GM19395 (cell line): ENCODE measurements at regions not wholly inside any gene's neighbourhood (a gene's known extent, or its start where the extent isn't known, plus 50 kb on each side); places are given as distances from the start of the nearest gene placed in this dataset.

ENCODE experiments used
- ATAC-seq: cut with Tn5 transposase; IDR thresholded peaks from one replicate; pipeline ENCODE4 v1.9.1; 2021; ENCODE audit warnings: mild to moderate bottlenecking, moderate library complexity; ENCODE audit not compliant: unreplicated experiment

- ATAC-seq: no peak
Measured at GRCh38 chr17:33809748-33810147, 445.3 kb upstream of the CCL2 start.

- no peak for ATAC-seq
Measured at GRCh38 chr17:33811004-33811760, 443.9 kb upstream of the CCL2 start.

DNA sequence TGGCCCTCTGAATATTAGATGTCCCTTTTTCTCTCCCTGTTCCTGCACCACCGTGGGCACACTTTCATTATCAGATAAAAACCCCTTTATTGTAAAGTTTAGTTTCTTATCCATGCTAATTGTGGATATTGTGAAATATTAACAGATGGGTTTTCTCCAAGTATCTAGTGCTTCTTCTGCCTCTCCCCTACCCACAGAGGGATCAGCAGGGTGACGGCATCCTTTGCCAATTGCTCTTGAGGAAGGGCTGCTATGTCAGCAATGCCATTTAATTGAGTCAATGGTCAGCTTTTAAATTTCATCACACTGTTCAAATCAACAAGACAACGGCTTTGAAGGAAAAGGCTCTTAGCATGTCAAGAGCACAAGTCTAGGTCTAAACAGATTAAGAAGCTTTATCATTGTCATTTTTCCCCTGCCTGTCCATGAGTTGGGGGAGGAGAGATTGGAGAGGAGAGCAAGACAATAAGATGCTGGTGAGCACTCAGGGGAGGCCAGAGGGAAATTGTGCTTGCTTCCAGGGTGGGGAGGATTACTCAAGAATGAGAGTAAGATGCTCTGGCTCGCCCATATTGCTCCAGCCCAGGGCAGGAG is 443.0 kb upstream of the CCL2 start:
- no peak for ATAC-seq

DNA sequence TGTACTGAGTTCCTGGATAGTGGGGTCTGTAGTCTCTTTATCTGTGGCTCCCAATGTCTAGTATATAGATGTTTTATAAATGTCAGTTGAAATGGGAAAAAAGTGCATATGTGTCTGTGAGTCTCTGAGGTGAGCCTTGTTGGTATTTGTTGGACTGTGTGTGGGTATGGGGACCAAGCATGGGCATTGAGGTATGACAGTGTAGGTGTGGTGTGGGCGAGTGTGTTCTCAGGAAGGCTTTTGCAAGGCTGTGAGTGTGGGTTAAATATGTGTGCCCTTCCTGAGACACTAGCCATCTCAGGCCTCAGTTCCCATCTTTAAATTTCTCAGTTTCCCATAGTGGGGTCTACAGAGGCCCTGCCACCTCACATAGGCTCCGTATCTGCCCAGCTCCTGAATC is 440.2 kb upstream of the CCL2 start:
- no peak for ATAC-seq

DNA sequence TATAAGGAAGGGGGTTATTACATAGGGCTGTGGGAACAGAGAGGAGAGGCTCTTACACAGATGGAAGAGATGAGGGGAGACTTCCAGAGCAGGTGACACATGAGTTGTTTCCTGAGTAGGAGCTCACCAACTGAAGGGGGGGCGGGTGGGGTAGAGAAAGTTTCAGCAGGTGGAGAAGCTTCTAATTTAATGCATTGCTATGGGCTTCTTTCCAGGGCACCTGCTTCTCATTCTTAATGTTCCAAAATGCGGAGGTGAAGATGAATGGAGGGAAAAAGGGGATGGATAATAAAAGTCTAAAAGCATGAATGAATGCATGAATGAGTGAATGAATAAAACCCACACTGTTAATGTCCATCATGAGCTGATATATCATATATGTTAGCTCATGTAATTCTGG is 439.0 kb upstream of the CCL2 start:
- no peak for ATAC-seq

- ATAC-seq: no peak
Measured at GRCh38 chr17:33816842-33817617, 438.1 kb upstream of the CCL2 start.

- no peak for ATAC-seq
Measured at GRCh38 chr17:33819539-33819938, 435.5 kb upstream of the CCL2 start.

DNA sequence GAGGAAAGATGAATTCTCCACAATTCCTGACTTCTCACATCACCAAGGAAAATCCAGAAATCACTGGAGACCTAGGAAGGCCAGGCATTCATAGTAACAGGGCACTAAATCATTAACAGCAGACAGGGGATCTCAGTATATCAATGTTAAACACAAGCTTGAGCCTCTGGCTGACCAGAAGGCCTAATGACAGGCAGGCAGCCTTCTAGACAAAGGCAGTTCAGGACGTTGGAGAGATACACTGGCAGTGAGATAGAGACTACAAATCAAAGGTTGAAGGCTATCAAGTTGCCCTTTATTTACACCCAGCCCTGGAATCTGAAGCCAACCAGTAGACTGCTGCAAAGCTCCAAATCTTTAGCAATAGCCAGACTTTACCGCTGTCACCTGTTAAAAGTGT is 422.8 kb upstream of the CCL2 start:
- no peak for ATAC-seq

DNA sequence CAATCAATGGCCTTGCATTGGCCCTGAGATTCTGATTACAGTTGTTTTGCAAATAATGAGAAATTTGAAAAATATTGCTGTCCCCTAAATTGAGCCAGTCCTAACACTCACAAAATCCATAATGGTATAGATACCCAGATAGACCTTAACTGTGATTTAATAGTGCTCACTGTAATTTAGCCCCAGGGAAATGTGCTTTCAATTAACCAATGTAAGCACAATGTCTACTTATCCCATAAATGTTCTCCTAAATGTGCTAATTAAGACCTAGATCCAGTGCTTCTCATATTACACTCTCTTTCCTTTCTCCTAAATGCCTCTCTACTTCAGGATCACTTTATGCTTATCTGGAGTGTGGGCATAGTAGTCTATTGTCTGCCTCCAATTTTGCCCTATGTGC is 417.8 kb upstream of the CCL2 start:
- ATAC-seq: no peak

GRCh38 chr17:33838281-33838680 is 416.8 kb upstream of the CCL2 start:
- no peak for ATAC-seq

- ATAC-seq: no peak
Measured at GRCh38 chr17:33847900-33848299, 407.2 kb upstream of the CCL2 start.

DNA sequence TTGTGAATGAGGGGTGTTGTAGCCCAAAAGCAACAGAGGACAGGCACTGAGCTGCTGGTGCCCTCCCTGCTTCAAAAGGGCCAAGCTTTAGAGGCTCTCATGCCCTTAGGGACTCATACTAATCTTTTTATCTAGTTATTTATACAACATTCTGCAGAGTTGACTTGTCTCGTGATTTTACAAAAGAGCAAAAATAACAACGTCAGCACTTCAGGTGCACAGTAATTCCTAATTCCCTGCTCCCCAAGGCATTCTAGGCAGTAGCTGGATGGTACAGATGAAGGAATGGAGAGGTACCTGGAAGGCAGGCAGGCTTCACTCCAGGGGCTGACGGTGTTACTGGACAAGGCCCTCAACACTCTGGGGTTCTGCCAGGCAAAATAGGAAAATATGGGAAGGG is 406.7 kb upstream of the CCL2 start:
- no peak for ATAC-seq

DNA sequence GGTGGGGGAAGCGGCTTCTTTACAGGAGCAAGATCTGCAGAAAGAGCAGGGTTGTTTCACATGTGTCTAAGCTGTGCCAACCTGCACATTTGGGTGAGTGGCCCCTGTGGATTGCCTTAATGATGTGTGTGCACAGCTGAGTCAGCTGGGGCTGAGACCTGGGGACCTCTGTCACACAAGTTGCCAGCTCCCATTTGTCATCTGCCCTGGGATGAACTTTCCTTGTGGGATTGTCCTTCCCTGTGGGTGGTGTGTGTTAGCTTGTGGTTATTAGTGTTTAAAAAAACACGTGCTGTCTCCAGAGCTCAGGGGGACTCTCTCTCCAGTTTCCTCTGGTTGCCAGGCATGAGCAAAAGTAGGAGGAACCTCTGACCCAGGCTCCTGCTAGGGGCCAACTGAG is 400.5 kb upstream of the CCL2 start:
- no peak for ATAC-seq

DNA sequence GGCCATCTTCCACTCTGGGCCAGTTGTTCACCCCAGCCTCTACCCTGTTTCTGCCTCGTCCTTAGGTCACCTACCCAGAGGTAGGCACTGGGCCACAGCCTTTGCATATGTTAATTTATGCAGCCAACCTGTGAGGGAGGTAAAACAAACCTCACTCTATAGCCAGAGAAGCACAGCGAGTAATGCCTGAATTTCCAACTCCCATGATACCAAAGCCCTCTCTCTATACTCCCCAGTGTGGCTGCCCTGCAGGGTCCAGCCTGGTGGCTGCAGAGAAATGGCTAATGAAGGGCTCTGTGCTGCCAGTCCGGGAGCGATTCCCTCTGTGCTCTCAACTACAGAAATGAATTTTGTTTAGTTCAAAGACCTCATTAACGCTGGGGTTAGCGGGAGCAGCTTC is 397.0 kb upstream of the CCL2 start:
- no peak for ATAC-seq

DNA sequence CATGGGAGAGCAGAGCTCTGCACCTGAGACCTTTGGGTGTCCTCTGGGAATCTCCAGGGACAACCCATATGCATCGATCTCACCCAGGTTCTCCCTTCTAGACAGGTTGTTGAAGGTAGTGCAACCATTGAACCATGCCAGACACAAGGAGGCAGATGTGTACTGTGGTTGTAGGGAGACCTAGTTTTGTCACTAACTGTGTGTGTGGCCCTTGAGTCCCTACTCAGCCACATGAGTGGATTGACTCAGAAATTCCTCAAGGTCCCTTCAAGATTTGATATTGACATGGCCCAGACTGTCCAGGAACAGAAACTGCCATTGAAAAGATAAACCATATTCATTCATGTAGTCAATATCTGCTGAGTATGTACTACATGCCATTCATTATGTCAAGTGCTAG is 396.4 kb upstream of the CCL2 start:
- no peak for ATAC-seq

GRCh38 chr17:33862772-33863602 is 392.1 kb upstream of the CCL2 start:
- no peak for ATAC-seq

GRCh38 chr17:33864758-33865229 is 390.3 kb upstream of the CCL2 start:
- ATAC-seq: no peak

- no peak for ATAC-seq
Measured at GRCh38 chr17:33868899-33869298, 386.2 kb upstream of the CCL2 start.

- ATAC-seq: no peak
Measured at GRCh38 chr17:33870936-33871335, 384.1 kb upstream of the CCL2 start.

GRCh38 chr17:33871720-33872540 is 383.2 kb upstream of the CCL2 start:
- no peak for ATAC-seq
